ENCODE measurements at regions not wholly inside any gene's neighbourhood (a gene's known extent, or its start where the extent isn't known, plus 50 kb on each side); places are given as distances from the start of the nearest gene placed in this dataset.

DNA sequence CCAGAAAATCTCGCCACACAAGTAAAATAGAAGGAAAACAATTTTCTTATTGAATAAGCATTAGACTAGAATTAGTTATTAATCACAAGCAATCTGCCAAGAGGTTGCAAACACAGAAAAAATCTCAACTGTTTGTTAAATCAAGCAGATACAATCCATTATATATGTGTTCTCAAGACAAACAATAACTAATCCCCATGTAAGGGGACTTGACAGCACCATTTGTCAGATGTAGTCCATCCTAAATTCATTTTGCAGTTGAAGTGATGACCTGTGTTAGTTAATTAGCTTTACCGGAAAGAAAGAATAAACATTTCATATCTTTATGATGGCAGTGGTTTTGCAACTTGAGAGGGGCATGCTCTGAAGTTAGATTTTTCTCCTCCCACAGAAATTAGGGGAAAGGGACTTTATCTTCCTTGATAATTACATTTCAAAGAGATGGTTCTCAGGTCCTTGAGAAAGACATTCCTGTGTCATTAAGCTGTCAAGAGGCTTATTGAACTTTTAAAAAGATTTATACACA, 1588.0 kb downstream of the GRIK2 start:
- TF ChIP-seq, protein P1, sequence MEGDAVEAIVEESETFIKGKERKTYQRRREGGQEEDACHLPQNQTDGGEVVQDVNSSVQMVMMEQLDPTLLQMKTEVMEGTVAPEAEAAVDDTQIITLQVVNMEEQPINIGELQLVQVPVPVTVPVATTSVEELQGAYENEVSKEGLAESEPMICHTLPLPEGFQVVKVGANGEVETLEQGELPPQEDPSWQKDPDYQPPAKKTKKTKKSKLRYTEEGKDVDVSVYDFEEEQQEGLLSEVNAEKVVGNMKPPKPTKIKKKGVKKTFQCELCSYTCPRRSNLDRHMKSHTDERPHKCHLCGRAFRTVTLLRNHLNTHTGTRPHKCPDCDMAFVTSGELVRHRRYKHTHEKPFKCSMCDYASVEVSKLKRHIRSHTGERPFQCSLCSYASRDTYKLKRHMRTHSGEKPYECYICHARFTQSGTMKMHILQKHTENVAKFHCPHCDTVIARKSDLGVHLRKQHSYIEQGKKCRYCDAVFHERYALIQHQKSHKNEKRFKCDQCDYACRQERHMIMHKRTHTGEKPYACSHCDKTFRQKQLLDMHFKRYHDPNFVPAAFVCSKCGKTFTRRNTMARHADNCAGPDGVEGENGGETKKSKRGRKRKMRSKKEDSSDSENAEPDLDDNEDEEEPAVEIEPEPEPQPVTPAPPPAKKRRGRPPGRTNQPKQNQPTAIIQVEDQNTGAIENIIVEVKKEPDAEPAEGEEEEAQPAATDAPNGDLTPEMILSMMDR (IDR thresholded peaks at IDR 0.05) = no peak

DNA sequence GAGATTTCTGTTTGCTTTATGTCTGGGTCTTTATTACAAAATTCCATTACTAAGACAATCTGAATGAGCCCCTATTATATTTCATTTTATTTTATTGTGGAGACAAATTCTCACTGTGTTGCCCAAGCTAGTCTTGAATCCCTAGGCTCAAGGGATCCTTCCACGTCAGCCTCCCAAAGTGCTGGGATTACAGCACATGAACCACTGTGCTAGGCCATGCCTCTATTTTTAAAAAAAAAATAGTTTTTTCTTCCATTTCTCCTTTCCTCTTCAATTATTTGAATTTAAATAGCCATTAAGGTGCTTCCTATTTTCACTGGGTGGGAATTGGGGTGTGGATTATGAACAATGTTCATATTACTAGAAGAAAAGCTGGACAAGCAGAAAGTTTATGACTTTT, 1587.4 kb downstream of the GRIK2 start:
- TF ChIP-seq, protein P1 (IDR thresholded peaks at IDR 0.05) = no peak

DNA sequence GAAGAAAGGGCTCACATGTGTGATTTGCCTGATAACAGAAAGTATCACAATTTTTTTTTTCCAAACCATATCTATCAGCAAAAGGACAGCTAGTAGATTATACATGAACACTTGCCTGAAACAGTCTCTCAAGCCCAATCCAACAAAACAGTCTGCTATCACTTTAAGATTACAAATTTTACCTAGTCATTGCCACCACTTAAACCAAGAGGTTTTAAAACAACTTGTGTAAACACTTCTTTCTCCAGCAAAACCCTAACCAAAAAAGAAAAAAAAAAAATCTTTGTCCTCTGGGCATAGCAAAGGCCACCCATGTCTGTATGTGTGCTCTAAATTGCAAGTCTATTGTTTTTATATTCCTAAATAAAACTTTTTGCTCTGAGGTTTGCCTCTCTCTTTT, 1568.4 kb downstream of the GRIK2 start:
- TF ChIP-seq, protein P1 (IDR thresholded peaks at IDR 0.05) = no peak

DNA sequence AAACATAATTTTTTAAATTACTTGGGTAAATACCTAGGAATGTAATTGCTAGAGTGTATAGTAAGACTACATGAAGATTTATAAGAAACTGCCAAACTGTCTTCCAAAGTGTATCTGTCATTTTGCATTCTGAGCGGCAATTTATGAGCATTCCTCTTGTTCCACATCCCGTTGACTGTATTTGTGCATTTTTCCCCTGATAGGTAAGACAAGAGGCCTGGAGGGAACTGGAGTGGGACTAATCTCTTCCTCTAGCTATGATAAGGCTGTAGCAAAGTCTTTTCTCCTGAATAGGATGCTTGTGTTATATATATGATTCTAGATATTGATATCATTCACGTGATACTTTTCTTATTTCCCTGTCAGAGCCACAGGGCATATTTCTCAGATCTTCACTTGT, 1557.5 kb downstream of the GRIK2 start:
- TF ChIP-seq, protein P1 (IDR thresholded peaks at IDR 0.05) = no peak

DNA sequence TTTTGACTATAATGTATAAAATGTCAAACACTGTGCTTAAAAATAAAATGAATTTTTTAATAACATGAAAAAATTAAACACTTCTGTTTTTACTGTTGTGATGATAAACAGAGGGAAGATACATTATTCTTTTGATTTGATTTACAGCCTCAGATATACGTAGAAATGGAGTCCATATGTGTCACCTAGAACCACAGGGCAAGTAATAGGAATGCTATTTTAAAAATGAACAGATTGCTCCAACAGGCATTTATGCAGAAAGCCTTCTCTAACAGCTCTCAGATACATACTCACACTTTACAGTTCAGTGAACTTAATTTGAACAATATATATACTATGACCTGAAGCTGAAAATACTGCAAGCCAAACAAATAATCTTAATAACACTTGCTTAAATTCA, 1551.0 kb downstream of the GRIK2 start:
- TF ChIP-seq, protein P1 (IDR thresholded peaks at IDR 0.05) = no peak

DNA sequence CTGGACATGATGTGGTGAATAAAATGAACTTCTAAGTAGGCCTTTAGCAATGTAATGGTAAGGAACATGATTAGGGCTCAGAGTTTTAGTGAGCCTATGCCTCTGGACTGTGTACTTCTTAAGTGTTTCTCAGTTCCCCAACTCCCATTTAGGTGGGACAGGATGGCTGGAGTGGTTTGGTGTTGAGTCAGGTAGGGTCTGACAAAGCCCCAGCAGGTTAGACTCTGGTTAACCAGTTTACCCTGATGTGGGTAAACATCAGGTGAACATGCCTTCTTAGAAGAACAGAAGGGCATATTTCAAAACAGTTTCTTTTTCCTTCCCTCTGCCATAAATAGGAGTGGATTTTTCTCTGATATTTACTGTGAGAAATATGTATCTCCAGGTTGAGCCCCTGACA, 1548.7 kb downstream of the GRIK2 start:
- TF ChIP-seq, protein P1 (IDR thresholded peaks at IDR 0.05) = no peak

DNA sequence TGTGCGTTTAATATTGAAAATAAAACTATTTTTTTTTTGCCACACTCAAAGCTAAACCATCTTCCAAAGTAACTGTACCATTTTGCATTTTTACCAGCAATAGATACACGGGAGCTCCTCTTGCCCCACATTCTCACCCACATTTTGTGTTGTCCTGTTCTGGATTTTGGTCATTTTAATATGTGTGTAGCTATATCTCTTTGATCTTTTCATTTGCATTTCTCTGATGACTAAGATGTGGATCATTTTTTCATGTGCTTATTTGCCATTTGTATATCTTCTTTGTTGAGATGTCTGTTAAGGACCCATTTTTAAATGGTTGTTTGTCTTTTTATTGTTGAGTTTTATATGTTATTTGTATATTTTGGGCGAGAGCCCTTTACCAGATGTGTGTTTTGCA, 1543.5 kb downstream of the GRIK2 start:
- TF ChIP-seq, protein P1 (IDR thresholded peaks at IDR 0.05) = no peak

DNA sequence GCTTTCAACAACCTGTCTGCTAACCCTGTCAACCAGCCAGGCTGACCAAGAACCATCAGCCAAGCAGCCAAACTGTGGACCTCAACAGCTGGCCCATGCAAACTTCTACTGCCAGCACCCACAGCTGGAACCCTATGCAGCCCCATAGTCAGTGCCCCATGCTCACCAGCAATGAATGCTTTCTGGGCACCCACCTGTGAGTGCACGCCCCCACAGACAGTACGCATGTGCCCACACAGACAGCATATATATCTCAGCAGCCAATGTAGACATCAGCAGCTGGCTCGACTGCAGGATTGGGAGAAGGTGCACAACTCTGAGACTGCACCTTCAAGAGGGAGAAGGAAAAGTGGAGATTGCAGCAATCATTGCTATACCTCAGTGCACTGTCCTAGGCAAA, 1534.6 kb downstream of the GRIK2 start:
- TF ChIP-seq, protein P1 (IDR thresholded peaks at IDR 0.05) = no peak
